HEK293 (cell line): ENCODE measurements at regions not wholly inside any gene's neighbourhood (a gene's known extent, or its start where the extent isn't known, plus 50 kb on each side); places are given as distances from the start of the nearest gene placed in this dataset.
A peak's percentile ranks its signal among the peaks of the same experiment; 100 is the strongest.

Experiments
- CTCF ChIA-PET: fragments of 350-600 bp; formaldehyde crosslinking; extraction: SDS; loops from one replicate; lab custom pipeline; 2021; ENCODE audit warnings: antibody characterized with exemption; lab: Yijun Ruan, JAX
- POLR2A ChIA-PET: fragments of 300-600 bp; formaldehyde crosslinking; extraction: SDS; loops from one replicate; lab custom pipeline; 2020; ENCODE audit warnings: antibody characterized with exemption, inconsistent platforms; lab: Yijun Ruan, JAX
- H3K27ac ChIP-seq: fragments of 200-500 bp; sonication (Bioruptor generic); 2 replicates; pipeline ENCODE4 v1.5.1; 2014; ENCODE audit warnings: low read depth, low read length, control low read depth, inconsistent platforms; ENCODE audit errors: extremely low read depth
- H3K36me3 ChIP-seq, 2 experiments: fragments of 200-500 bp in 1 of 2; sonication (Bioruptor generic) in 1 of 2; 1 replicate in 1 of 2; 2 replicates in 1 of 2; pipeline ENCODE4 v1.5.1; 2014 to 2017; ENCODE audit warnings: inconsistent platforms in 2 of 2, low read length in 2 of 2; ENCODE audit not compliant: control insufficient read depth in 2 of 2, insufficient read depth in 1 of 2
- H3K4me1 ChIP-seq: fragments of 200-500 bp; sonication (Bioruptor generic); 2 replicates; pipeline ENCODE4 v1.5.1; 2014; ENCODE audit warnings: mild to moderate bottlenecking, low read length, inconsistent platforms; ENCODE audit not compliant: control insufficient read depth, insufficient read depth
- H3K4me3 ChIP-seq: 2 replicates; pipeline ENCODE4 v1.5.1; 2011; ENCODE audit warnings: low read depth, mild to moderate bottlenecking, control low read depth, low read length, moderate library complexity
- H3K9me3 ChIP-seq: fragments of 200-500 bp; sonication (Bioruptor generic); 2 replicates; pipeline ENCODE4 v1.5.1; 2014; ENCODE audit warnings: low read depth, low read length, inconsistent platforms; ENCODE audit not compliant: control insufficient read depth, insufficient read depth
- ELK4 ChIP-seq: IDR thresholded peaks from 2 replicates; pipeline ENCODE4 v1.6.1; 2011; ENCODE audit warnings: mild to moderate bottlenecking, low read depth, low read length, borderline replicate concordance
- GLIS2 ChIP-seq: fragments of 450-650 bp; formaldehyde crosslinking; IDR thresholded peaks from 2 replicates; pipeline ENCODE4 v1.5.1; 2016; ENCODE audit warnings: missing biosample characterization, missing genetic modification characterization
- KLF17 ChIP-seq: fragments of 450-650 bp; formaldehyde crosslinking; IDR thresholded peaks from 2 replicates; pipeline ENCODE4 v1.5.1; 2016; ENCODE audit warnings: missing biosample characterization, missing genetic modification characterization
- OVOL3 ChIP-seq: fragments of 450-650 bp; formaldehyde crosslinking; IDR thresholded peaks from 2 replicates; pipeline ENCODE4 v1.5.1; 2016; ENCODE audit warnings: missing biosample characterization, missing genetic modification characterization
- SCRT1 ChIP-seq: fragments of 450-650 bp; formaldehyde crosslinking; IDR thresholded peaks from 2 replicates; pipeline ENCODE4 v1.5.1; 2016; ENCODE audit warnings: missing biosample characterization, missing genetic modification characterization, borderline replicate concordance
- ZBTB48 ChIP-seq: fragments of 450-650 bp; formaldehyde crosslinking; IDR thresholded peaks from 2 replicates; pipeline ENCODE4 v1.5.1; 2016; ENCODE audit warnings: missing biosample characterization, missing genetic modification characterization
- ZBTB49 ChIP-seq: fragments of 450-650 bp; formaldehyde crosslinking; IDR thresholded peaks from 2 replicates; pipeline ENCODE4 v1.5.1; 2016; ENCODE audit warnings: missing biosample characterization, missing genetic modification characterization, low read depth
- ZFP3 ChIP-seq: fragments of 450-650 bp; formaldehyde crosslinking; IDR thresholded peaks from 2 replicates; pipeline ENCODE4 v1.5.1; 2016; ENCODE audit warnings: low read depth, missing biosample characterization, missing genetic modification characterization
- ZNF10 ChIP-seq: fragments of 450-650 bp; formaldehyde crosslinking; IDR thresholded peaks from 2 replicates; pipeline ENCODE4 v1.5.1; 2017; ENCODE audit warnings: missing biosample characterization, missing genetic modification characterization
- ZNF2 ChIP-seq: fragments of 450-650 bp; formaldehyde crosslinking; IDR thresholded peaks from 2 replicates; pipeline ENCODE4 v1.5.1; 2016; ENCODE audit warnings: missing biosample characterization, missing genetic modification characterization
- ZNF280C ChIP-seq: fragments of 450-650 bp; formaldehyde crosslinking; IDR thresholded peaks from 2 replicates; pipeline ENCODE4 v1.5.1; 2016; ENCODE audit warnings: missing biosample characterization, missing genetic modification characterization
- ZNF335 ChIP-seq: fragments of 450-650 bp; formaldehyde crosslinking; conservative IDR thresholded peaks from 2 replicates; pipeline ENCODE4 v1.5.1; 2016; ENCODE audit warnings: missing biosample characterization, missing genetic modification characterization
- ZNF404 ChIP-seq: fragments of 450-650 bp; formaldehyde crosslinking; IDR thresholded peaks from 2 replicates; pipeline ENCODE4 v1.5.1; 2017; ENCODE audit warnings: missing biosample characterization, missing genetic modification characterization
- ZNF580 ChIP-seq: fragments of 450-650 bp; formaldehyde crosslinking; IDR thresholded peaks from 2 replicates; pipeline ENCODE4 v1.5.1; 2016; ENCODE audit warnings: missing biosample characterization, missing genetic modification characterization
- ZNF626 ChIP-seq: fragments of 450-650 bp; sonication (Bioruptor Pico); formaldehyde crosslinking; IDR thresholded peaks from 2 replicates; pipeline ENCODE4 v1.5.1; 2018; ENCODE audit warnings: missing biosample characterization, missing genetic modification characterization, inconsistent platforms
- ZNF629 ChIP-seq: fragments of 450-650 bp; formaldehyde crosslinking; IDR thresholded peaks from 2 replicates; pipeline ENCODE4 v1.5.1; 2017; ENCODE audit warnings: missing biosample characterization, missing genetic modification characterization
- ZNF670 ChIP-seq: fragments of 450-650 bp; formaldehyde crosslinking; IDR thresholded peaks from 2 replicates; pipeline ENCODE4 v1.5.1; 2016; ENCODE audit warnings: missing biosample characterization, missing genetic modification characterization, low read depth
- ZNF747 ChIP-seq: fragments of 450-650 bp; formaldehyde crosslinking; IDR thresholded peaks from 2 replicates; pipeline ENCODE4 v1.5.1; 2016; ENCODE audit warnings: missing biosample characterization, missing genetic modification characterization
- ZNF785 ChIP-seq: fragments of 450-650 bp; formaldehyde crosslinking; IDR thresholded peaks from 2 replicates; pipeline ENCODE4 v1.5.1; 2016; ENCODE audit warnings: missing biosample characterization, missing genetic modification characterization
- ZNF791 ChIP-seq: fragments of 450-650 bp; formaldehyde crosslinking; IDR thresholded peaks from 2 replicates; pipeline ENCODE4 v1.5.1; 2016; ENCODE audit warnings: missing biosample characterization, missing genetic modification characterization
- ZNF792 ChIP-seq: fragments of 450-650 bp; formaldehyde crosslinking; IDR thresholded peaks from 2 replicates; pipeline ENCODE4 v1.5.1; 2016; ENCODE audit warnings: missing biosample characterization, missing genetic modification characterization
- ZSCAN4 ChIP-seq: fragments of 450-650 bp; formaldehyde crosslinking; IDR thresholded peaks from 2 replicates; pipeline ENCODE4 v1.5.1; 2017; ENCODE audit warnings: missing biosample characterization, missing genetic modification characterization
- ZSCAN5A ChIP-seq: fragments of 450-650 bp; formaldehyde crosslinking; IDR thresholded peaks from 2 replicates; pipeline ENCODE4 v1.5.1; 2016; ENCODE audit warnings: missing biosample characterization, missing genetic modification characterization

GRCh38 chr4:24473309-24473721 lies 111.0 kb downstream of the DHX15 start:
- ChIA-PET POLR2A (interaction anchor here (0.7 kb wide), 1 partner anchor 26 kb away, joined by 3 read pairs; no protein-coding TSS in a partner anchor), CTCF (interaction anchor here (0.5 to 1.3 kb wide), 7 partner anchors 15 to 506 kb away, joined by 3 to 5 read pairs (median 3); no protein-coding TSS in a partner anchor)
- Histone ChIP-seq H3K4me1 (no peaks in the 10 kb centered on the region; the same call in 1 of the 2 replicates), H3K36me3 (no peaks in the 10 kb centered on the region), H3K4me3 (peak overlapping the region; percentile 58), H3K27ac (peak overlapping the region; percentile 51; the same call in 1 of the 2 replicates), H3K9me3 (no peaks in the 10 kb centered on the region)
- TF ChIP-seq ZNF280C (tag by site-specific recombination) (no peak), ZNF335 (peak; percentile 83)

GRCh38 chr4:24472514-24473308 lies 111.6 kb downstream of the DHX15 start:
- no peaks in the 10 kb centered on the region for H3K9me3 ChIP-seq
- ChIA-PET POLR2A (interaction anchor here (0.7 kb wide), 1 partner anchor 119 kb away, joined by 3 read pairs; no protein-coding TSS in a partner anchor), CTCF (interaction anchor here (0.5 to 1.3 kb wide), 7 partner anchors 16 to 791 kb away, joined by 3 to 5 read pairs (median 3); no protein-coding TSS in a partner anchor)
- peak overlapping the region; percentile 58 for H3K4me3 ChIP-seq
- H3K27ac ChIP-seq = peak overlapping the region; percentile 51; the same call in 1 of the 2 replicates
- H3K36me3 ChIP-seq = no peaks in the 10 kb centered on the region
- no peaks in the 10 kb centered on the region; the same call in 1 of the 2 replicates for H3K4me1 ChIP-seq
- TF ChIP-seq ZNF791 (tag by site-specific recombination) = no peak
- no peak for TF ChIP-seq ZBTB49
- peak; percentile 91; the same call in 1 of the 2 replicates for TF ChIP-seq ZNF792
- no peak for TF ChIP-seq ZNF670
- peak; percentile 87 for TF ChIP-seq KLF17 (tag by site-specific recombination)
- peak; percentile 95 for TF ChIP-seq ZNF785 (tag by site-specific recombination)
- TF ChIP-seq ZNF10 (tag by site-specific recombination) = no peak
- TF ChIP-seq GLIS2 (tag by site-specific recombination) = peak; percentile 47; the same call in 1 of the 2 replicates
- TF ChIP-seq OVOL3 (tag by site-specific recombination) = no peak; the same call in 1 of the 2 replicates
- TF ChIP-seq ZNF629 = peak; percentile 61; the same call in 1 of the 2 replicates
- TF ChIP-seq ZSCAN5A (tag by site-specific recombination) = 0 out of 2 replicates have a peak, but pooled peaks have one; percentile 74
- TF ChIP-seq ZNF2 (tag by site-specific recombination) = peak; percentile 92
- TF ChIP-seq ZNF404 (tag by site-specific recombination) = no peak
- peak; percentile 99 for TF ChIP-seq ZSCAN4 (tag by site-specific recombination)
- no peak for TF ChIP-seq ZNF626 (tag by site-specific recombination)
- TF ChIP-seq ZNF580 (tag by site-specific recombination) = no peak
- TF ChIP-seq ZBTB48 (tag by site-specific recombination) = no peak; the same call in 1 of the 2 replicates
- TF ChIP-seq ZNF747 (tag by site-specific recombination) = no peak
- no peak for TF ChIP-seq SCRT1
- TF ChIP-seq ZFP3 (tag by site-specific recombination) = no peak
- TF ChIP-seq ELK4 = no peak
